HEK293 (cell line): ENCODE measurements at regions not wholly inside any gene's neighbourhood (a gene's known extent, or its start where the extent isn't known, plus 50 kb on each side); places are given as distances from the start of the nearest gene placed in this dataset.

Experiments used
- CTCF ChIA-PET: fragments of 350-600 bp; formaldehyde crosslinking; extraction: SDS; loops from one replicate; lab custom pipeline; 2021; ENCODE audit warnings: antibody characterized with exemption; lab: Yijun Ruan, JAX
- POLR2A ChIA-PET: fragments of 300-600 bp; formaldehyde crosslinking; extraction: SDS; loops from one replicate; lab custom pipeline; 2020; ENCODE audit warnings: antibody characterized with exemption, inconsistent platforms; lab: Yijun Ruan, JAX
- H3K27ac ChIP-seq: fragments of 200-500 bp; sonication (Bioruptor generic); 2 replicates; pipeline ENCODE4 v1.5.1; 2014; ENCODE audit warnings: low read depth, low read length, control low read depth, inconsistent platforms; ENCODE audit errors: extremely low read depth
- H3K36me3 ChIP-seq, 2 experiments: fragments of 200-500 bp in 1 of 2; sonication (Bioruptor generic) in 1 of 2; 1 replicate in 1 of 2; 2 replicates in 1 of 2; pipeline ENCODE4 v1.5.1; 2014 to 2017; ENCODE audit warnings: inconsistent platforms in 2 of 2, low read length in 2 of 2; ENCODE audit not compliant: control insufficient read depth in 2 of 2, insufficient read depth in 1 of 2
- H3K4me1 ChIP-seq: fragments of 200-500 bp; sonication (Bioruptor generic); 2 replicates; pipeline ENCODE4 v1.5.1; 2014; ENCODE audit warnings: mild to moderate bottlenecking, low read length, inconsistent platforms; ENCODE audit not compliant: control insufficient read depth, insufficient read depth
- H3K4me3 ChIP-seq: 2 replicates; pipeline ENCODE4 v1.5.1; 2011; ENCODE audit warnings: low read depth, mild to moderate bottlenecking, control low read depth, low read length, moderate library complexity
- H3K9me3 ChIP-seq: fragments of 200-500 bp; sonication (Bioruptor generic); 2 replicates; pipeline ENCODE4 v1.5.1; 2014; ENCODE audit warnings: low read depth, low read length, inconsistent platforms; ENCODE audit not compliant: control insufficient read depth, insufficient read depth
- WT1 ChIP-seq: fragments of 450-650 bp; formaldehyde crosslinking; IDR thresholded peaks from 2 replicates; pipeline ENCODE4 v1.5.1; 2016; ENCODE audit warnings: missing biosample characterization, missing genetic modification characterization
- ZBTB7A ChIP-seq: fragments of 450-650 bp; formaldehyde crosslinking; IDR thresholded peaks from 2 replicates; pipeline ENCODE4 v1.5.1; 2016; ENCODE audit warnings: low read depth, missing biosample characterization, missing genetic modification characterization
- ZFP3 ChIP-seq: fragments of 450-650 bp; formaldehyde crosslinking; IDR thresholded peaks from 2 replicates; pipeline ENCODE4 v1.5.1; 2016; ENCODE audit warnings: low read depth, missing biosample characterization, missing genetic modification characterization
- ZNF140 ChIP-seq: fragments of 450-650 bp; formaldehyde crosslinking; IDR thresholded peaks from 2 replicates; pipeline ENCODE4 v1.5.1; 2016; ENCODE audit warnings: missing biosample characterization, missing genetic modification characterization
- ZNF146 ChIP-seq: fragments of 450-650 bp; formaldehyde crosslinking; IDR thresholded peaks from 2 replicates; pipeline ENCODE4 v1.5.1; 2016; ENCODE audit warnings: missing biosample characterization, missing genetic modification characterization
- ZNF169 ChIP-seq: fragments of 450-650 bp; formaldehyde crosslinking; IDR thresholded peaks from 2 replicates; pipeline ENCODE4 v1.5.1; 2016; ENCODE audit warnings: missing biosample characterization, missing genetic modification characterization
- ZNF266 ChIP-seq: fragments of 450-650 bp; formaldehyde crosslinking; IDR thresholded peaks from 2 replicates; pipeline ENCODE4 v1.5.1; 2016; ENCODE audit warnings: missing biosample characterization, missing genetic modification characterization, low read depth
- ZNF311 ChIP-seq: fragments of 450-650 bp; formaldehyde crosslinking; IDR thresholded peaks from 2 replicates; pipeline ENCODE4 v1.5.1; 2017; ENCODE audit warnings: missing biosample characterization, missing genetic modification characterization, borderline replicate concordance
- ZNF596 ChIP-seq: fragments of 450-650 bp; IDR thresholded peaks from 2 replicates; pipeline ENCODE4 v1.5.0; 2018; ENCODE audit warnings: missing biosample characterization, mild to moderate bottlenecking, missing genetic modification characterization, moderate library complexity
- ZNF677 ChIP-seq: fragments of 450-650 bp; IDR thresholded peaks from 2 replicates; pipeline ENCODE4 v1.5.0; 2018; ENCODE audit warnings: missing biosample characterization, mild to moderate bottlenecking, missing genetic modification characterization, moderate library complexity
- TF ChIP-seq, protein P1 (sequence below): fragments of 450-650 bp; formaldehyde crosslinking; IDR thresholded peaks from 2 replicates; pipeline ENCODE4 v1.5.1; 2016; ENCODE audit warnings: missing biosample characterization, missing genetic modification characterization, low read depth
- TF ChIP-seq, protein P2 (sequence below): fragments of 450-650 bp; formaldehyde crosslinking; IDR thresholded peaks from 2 replicates; pipeline ENCODE4 v1.5.1; 2016; ENCODE audit warnings: missing biosample characterization, missing genetic modification characterization
- TF ChIP-seq, protein P3 (sequence below): fragments of 450-650 bp; formaldehyde crosslinking; IDR thresholded peaks from 2 replicates; pipeline ENCODE4 v1.5.1; 2016; ENCODE audit warnings: missing biosample characterization, missing genetic modification characterization
- TF ChIP-seq, protein P4 (sequence below): fragments of 450-650 bp; formaldehyde crosslinking; IDR thresholded peaks from 2 replicates; pipeline ENCODE4 v1.5.1; 2016; ENCODE audit warnings: missing biosample characterization, missing genetic modification characterization
- TF ChIP-seq, protein P5 (sequence below): fragments of 450-650 bp; formaldehyde crosslinking; IDR thresholded peaks from 2 replicates; pipeline ENCODE4 v1.5.1; 2016; ENCODE audit warnings: missing biosample characterization, missing genetic modification characterization

DNA sequence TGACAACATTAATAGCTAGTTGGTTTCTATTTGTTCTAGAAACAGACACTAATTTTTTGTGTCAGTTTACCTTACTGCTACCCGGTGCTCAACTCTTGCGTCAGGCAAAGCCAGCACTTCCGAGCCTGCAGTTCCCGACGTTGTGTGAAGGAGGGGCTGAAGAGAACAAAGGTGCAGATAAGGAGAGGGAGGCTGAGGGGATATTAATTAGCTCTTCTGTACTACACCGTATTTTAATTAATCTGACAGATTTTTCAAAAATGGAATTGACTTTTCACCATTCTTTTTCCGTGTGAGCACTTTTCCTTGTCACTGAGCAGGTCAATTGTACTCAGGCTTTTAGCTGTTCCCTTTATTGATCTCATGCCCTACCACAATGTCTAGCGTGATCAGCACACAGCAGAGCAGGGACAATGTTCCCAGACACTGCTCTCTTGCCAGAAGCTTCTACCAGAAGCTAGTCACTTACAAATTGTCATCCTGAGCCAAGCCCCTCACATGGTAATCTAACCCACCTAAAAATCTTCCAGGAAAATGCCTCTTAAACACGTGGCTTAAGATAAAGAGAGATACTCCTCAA, 650.5 kb upstream of the MKI67 start (continued):
- TF ChIP-seq ZNF169 (tag by site-specific recombination) (no peak), ZNF140 (tag by site-specific recombination) (no peak), ZNF266 (no peak)
- TF ChIP-seq, all 188 proteins: peak for 0

DNA sequence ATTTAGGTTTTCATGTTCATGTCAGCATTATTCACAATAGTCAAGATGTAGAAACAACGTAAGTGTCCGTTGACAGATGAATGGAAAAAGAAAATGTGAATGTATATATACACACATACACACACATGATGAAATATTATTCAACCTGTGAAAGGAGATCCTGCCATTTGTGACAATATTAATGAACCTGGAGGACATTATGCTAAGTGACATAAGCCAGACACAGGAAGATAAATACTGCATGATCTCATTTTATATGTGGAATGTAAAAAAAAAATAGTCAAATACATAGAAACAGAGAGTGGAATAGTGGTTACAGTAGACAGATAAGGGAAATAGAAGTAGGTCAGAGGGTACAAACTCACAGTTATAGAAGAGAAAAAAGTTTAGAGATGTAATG, 651.1 kb upstream of the MKI67 start:
- POLR2A ChIA-PET = no interaction called here
- H3K36me3 ChIP-seq = no peaks in the 10 kb centered on the region
- CTCF ChIA-PET = no interaction called here
- H3K27ac ChIP-seq = no peak overlapping the region
- H3K4me3 ChIP-seq = no peak overlapping the region
- H3K9me3 ChIP-seq = no peaks in the 10 kb centered on the region
- TF ChIP-seq ZFP3 (tag by site-specific recombination) = no peak
- TF ChIP-seq, protein P1, sequence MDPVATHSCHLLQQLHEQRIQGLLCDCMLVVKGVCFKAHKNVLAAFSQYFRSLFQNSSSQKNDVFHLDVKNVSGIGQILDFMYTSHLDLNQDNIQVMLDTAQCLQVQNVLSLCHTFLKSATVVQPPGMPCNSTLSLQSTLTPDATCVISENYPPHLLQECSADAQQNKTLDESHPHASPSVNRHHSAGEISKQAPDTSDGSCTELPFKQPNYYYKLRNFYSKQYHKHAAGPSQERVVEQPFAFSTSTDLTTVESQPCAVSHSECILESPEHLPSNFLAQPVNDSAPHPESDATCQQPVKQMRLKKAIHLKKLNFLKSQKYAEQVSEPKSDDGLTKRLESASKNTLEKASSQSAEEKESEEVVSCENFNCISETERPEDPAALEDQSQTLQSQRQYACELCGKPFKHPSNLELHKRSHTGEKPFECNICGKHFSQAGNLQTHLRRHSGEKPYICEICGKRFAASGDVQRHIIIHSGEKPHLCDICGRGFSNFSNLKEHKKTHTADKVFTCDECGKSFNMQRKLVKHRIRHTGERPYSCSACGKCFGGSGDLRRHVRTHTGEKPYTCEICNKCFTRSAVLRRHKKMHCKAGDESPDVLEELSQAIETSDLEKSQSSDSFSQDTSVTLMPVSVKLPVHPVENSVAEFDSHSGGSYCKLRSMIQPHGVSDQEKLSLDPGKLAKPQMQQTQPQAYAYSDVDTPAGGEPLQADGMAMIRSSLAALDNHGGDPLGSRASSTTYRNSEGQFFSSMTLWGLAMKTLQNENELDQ (tag by site-specific recombination) = no peak
- TF ChIP-seq, protein P2, sequence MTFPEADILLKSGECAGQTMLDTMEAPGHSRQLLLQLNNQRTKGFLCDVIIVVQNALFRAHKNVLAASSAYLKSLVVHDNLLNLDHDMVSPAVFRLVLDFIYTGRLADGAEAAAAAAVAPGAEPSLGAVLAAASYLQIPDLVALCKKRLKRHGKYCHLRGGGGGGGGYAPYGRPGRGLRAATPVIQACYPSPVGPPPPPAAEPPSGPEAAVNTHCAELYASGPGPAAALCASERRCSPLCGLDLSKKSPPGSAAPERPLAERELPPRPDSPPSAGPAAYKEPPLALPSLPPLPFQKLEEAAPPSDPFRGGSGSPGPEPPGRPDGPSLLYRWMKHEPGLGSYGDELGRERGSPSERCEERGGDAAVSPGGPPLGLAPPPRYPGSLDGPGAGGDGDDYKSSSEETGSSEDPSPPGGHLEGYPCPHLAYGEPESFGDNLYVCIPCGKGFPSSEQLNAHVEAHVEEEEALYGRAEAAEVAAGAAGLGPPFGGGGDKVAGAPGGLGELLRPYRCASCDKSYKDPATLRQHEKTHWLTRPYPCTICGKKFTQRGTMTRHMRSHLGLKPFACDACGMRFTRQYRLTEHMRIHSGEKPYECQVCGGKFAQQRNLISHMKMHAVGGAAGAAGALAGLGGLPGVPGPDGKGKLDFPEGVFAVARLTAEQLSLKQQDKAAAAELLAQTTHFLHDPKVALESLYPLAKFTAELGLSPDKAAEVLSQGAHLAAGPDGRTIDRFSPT (tag by site-specific recombination) = no peak
- no peak for TF ChIP-seq WT1
- H3K4me1 ChIP-seq = no peaks in the 10 kb centered on the region

DNA sequence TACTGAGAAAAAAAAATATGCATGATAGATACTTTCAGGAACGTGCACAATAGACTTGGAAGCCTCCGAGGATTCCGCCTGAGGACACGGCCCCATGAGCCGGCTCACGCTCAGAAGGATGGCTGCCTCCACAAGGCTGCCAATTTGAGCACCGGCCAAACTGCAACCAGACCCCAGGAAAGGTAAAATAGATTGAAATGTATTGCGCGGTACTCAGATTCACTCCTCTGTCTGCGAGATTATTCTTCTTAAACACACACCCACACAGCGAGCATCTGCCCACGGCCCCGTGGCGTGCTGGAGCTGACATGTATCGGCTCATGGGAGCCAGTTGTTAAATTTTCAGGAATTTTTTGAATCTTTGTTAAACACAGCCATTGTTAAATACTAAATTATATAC, 653.2 kb upstream of the MKI67 start:
- Histone ChIP-seq H3K4me3 (no peak overlapping the region), H3K9me3 (no peaks in the 10 kb centered on the region), H3K4me1 (no peaks in the 10 kb centered on the region), H3K36me3 (no peaks in the 10 kb centered on the region), H3K27ac (no peak overlapping the region)
- TF ChIP-seq ZNF146 = no peak
- no peak for TF ChIP-seq ZBTB7A
- TF ChIP-seq, protein P3, sequence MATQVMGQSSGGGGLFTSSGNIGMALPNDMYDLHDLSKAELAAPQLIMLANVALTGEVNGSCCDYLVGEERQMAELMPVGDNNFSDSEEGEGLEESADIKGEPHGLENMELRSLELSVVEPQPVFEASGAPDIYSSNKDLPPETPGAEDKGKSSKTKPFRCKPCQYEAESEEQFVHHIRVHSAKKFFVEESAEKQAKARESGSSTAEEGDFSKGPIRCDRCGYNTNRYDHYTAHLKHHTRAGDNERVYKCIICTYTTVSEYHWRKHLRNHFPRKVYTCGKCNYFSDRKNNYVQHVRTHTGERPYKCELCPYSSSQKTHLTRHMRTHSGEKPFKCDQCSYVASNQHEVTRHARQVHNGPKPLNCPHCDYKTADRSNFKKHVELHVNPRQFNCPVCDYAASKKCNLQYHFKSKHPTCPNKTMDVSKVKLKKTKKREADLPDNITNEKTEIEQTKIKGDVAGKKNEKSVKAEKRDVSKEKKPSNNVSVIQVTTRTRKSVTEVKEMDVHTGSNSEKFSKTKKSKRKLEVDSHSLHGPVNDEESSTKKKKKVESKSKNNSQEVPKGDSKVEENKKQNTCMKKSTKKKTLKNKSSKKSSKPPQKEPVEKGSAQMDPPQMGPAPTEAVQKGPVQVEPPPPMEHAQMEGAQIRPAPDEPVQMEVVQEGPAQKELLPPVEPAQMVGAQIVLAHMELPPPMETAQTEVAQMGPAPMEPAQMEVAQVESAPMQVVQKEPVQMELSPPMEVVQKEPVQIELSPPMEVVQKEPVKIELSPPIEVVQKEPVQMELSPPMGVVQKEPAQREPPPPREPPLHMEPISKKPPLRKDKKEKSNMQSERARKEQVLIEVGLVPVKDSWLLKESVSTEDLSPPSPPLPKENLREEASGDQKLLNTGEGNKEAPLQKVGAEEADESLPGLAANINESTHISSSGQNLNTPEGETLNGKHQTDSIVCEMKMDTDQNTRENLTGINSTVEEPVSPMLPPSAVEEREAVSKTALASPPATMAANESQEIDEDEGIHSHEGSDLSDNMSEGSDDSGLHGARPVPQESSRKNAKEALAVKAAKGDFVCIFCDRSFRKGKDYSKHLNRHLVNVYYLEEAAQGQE = no peak
- TF ChIP-seq, protein P4, sequence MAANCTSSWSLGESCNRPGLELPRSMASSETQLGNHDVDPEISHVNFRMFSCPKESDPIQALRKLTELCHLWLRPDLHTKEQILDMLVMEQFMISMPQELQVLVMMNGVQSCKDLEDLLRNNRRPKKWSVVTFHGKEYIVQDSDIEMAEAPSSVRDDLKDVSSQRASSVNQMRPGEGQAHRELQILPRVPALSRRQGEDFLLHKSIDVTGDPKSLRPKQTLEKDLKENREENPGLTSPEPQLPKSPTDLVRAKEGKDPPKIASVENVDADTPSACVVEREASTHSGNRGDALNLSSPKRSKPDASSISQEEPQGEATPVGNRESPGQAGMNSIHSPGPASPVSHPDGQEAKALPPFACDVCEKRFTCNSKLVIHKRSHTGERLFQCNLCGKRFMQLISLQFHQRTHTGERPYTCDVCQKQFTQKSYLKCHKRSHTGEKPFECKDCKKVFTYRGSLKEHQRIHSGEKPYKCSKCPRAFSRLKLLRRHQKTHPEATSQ = no peak
- no peak for TF ChIP-seq ZNF596
- TF ChIP-seq, protein P5, sequence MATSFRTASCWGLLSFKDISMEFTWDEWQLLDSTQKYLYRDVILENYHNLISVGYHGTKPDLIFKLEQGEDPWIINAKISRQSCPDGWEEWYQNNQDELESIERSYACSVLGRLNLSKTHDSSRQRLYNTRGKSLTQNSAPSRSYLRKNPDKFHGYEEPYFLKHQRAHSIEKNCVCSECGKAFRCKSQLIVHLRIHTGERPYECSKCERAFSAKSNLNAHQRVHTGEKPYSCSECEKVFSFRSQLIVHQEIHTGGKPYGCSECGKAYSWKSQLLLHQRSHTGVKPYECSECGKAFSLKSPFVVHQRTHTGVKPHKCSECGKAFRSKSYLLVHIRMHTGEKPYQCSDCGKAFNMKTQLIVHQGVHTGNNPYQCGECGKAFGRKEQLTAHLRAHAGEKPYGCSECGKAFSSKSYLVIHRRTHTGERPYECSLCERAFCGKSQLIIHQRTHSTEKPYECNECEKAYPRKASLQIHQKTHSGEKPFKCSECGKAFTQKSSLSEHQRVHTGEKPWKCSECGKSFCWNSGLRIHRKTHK (tag by site-specific recombination) = no peak
- TF ChIP-seq ZNF311 (tag by site-specific recombination) = no peak
- TF ChIP-seq ZNF677 (tag by site-specific recombination) = no peak
- ChIA-PET POLR2A (no interaction called here), CTCF (no interaction called here)
